MM.1S (cell line): ENCODE measurements at regions not wholly inside any gene's neighbourhood (a gene's known extent, or its start where the extent isn't known, plus 50 kb on each side); places are given as distances from the start of the nearest gene placed in this dataset.

ENCODE experiments used
- DNase-seq: peaks from one replicate; pipeline ENCODE4 v3.0.0-alpha.2; 2015
- H2AFZ ChIP-seq: fragments of 300-600 bp; sonication (generic); 2 replicates; pipeline ENCODE4 v1.6.0; 2016; ENCODE audit warnings: antibody characterized with exemption, low read length
- H3F3A ChIP-seq: fragments of 300-600 bp; sonication (generic); 2 replicates; pipeline ENCODE4 v1.6.1; 2016; ENCODE audit warnings: mild to moderate bottlenecking, antibody characterized with exemption, low read length, moderate library complexity, mixed read lengths; ENCODE audit not compliant: insufficient read depth
- H3K27ac ChIP-seq: fragments of 300-600 bp; sonication (generic); 2 replicates; pipeline ENCODE4 v1.5.1; 2016; ENCODE audit warnings: mild to moderate bottlenecking, low read length
- H3K27me3 ChIP-seq: fragments of 300-600 bp; sonication (generic); replicated peaks from 2 replicates; pipeline ENCODE4 v1.6.0; 2016; ENCODE audit warnings: low read length; ENCODE audit not compliant: insufficient read depth
- H3K36me3 ChIP-seq: fragments of 300-600 bp; sonication (generic); replicated peaks from 2 replicates; pipeline ENCODE4 v1.6.1; 2016; ENCODE audit warnings: mild to moderate bottlenecking, low read length, mixed read lengths; ENCODE audit not compliant: insufficient read depth
- H3K4me1 ChIP-seq: fragments of 300-600 bp; sonication (generic); 2 replicates; pipeline ENCODE4 v1.6.1; 2016; ENCODE audit warnings: low read length, mixed read lengths
- H3K4me2 ChIP-seq: fragments of 300-600 bp; sonication (generic); 2 replicates; pipeline ENCODE4 v1.6.0; 2016; ENCODE audit warnings: low read depth, low read length
- H3K4me3 ChIP-seq: fragments of 300-600 bp; sonication (generic); 2 replicates; pipeline ENCODE4 v1.5.1; 2016; ENCODE audit warnings: low read length, mixed read lengths
- H3K79me2 ChIP-seq: fragments of 300-600 bp; sonication (generic); 2 replicates; pipeline ENCODE4 v1.6.1; 2016; ENCODE audit warnings: mixed run types, low read length, mixed read lengths
- H3K9ac ChIP-seq: fragments of 300-600 bp; sonication (generic); 2 replicates; pipeline ENCODE4 v1.6.1; 2016; ENCODE audit warnings: low read length, mixed read lengths
- H3K9me2 ChIP-seq: fragments of 300-600 bp; sonication (generic); replicated peaks from 2 replicates; pipeline ENCODE4 v1.6.1; 2016; ENCODE audit warnings: mild to moderate bottlenecking, low read length, mixed read lengths; ENCODE audit not compliant: insufficient read depth
- H3K9me3 ChIP-seq: fragments of 300-600 bp; sonication (generic); replicated peaks from 2 replicates; pipeline ENCODE4 v1.6.1; 2016; ENCODE audit warnings: mild to moderate bottlenecking, low read length, mixed read lengths; ENCODE audit not compliant: insufficient read depth
- H4K20me1 ChIP-seq: fragments of 300-600 bp; sonication (generic); 2 replicates; pipeline ENCODE4 v1.6.1; 2016; ENCODE audit warnings: mild to moderate bottlenecking, low read length, moderate library complexity, mixed read lengths; ENCODE audit not compliant: insufficient read depth
- CTCF ChIP-seq: fragments of 300-600 bp; sonication (generic); IDR thresholded peaks from 2 replicates; pipeline ENCODE4 v1.5.1; 2016; ENCODE audit warnings: antibody characterized with exemption, low read length, mixed read lengths
- EZH2 ChIP-seq: fragments of 300-600 bp; sonication (generic); optimal IDR thresholded peaks from 2 replicates; pipeline ENCODE3; 2017; ENCODE audit warnings: low read depth, mild to moderate bottlenecking, antibody characterized with exemption, low read length, mixed read lengths
- EZH2phosphoT487 ChIP-seq: fragments of 300-600 bp; sonication (generic); IDR thresholded peaks from 2 replicates; pipeline ENCODE4 v1.6.1; 2018; ENCODE audit warnings: antibody characterized with exemption, low read length

- H3K4me3 ChIP-seq = no peak overlapping the region
- H3K4me1 ChIP-seq = no peaks in the 10 kb centered on the region
- DNase-seq = no peak
Observed at GRCh38 chr20:4373454-4373853, 124.4 kb upstream of the ADRA1D start.

GRCh38 chr20:4371623-4372251 lies 122.7 kb upstream of the ADRA1D start:
- Histone ChIP-seq H3K4me1 (no peaks in the 10 kb centered on the region), H3K9me3 (no peaks in the 10 kb centered on the region), H3K27me3 (no peaks in the 10 kb centered on the region), H3K27ac (no peak overlapping the region), H3K79me2 (no peaks in the 10 kb centered on the region), H3K4me2 (no peak overlapping the region), H3K36me3 (no peaks in the 10 kb centered on the region), H4K20me1 (no peaks in the 10 kb centered on the region), H3K9ac (no peak overlapping the region), H3K9me2 (no peaks in the 10 kb centered on the region), H2AFZ (no peak overlapping the region), H3F3A (no peaks in the 10 kb centered on the region), H3K4me3 (no peak overlapping the region)
- DNase-seq = no peak
- TF ChIP-seq CTCF (no peak), EZH2 (no peak), EZH2phosphoT487 (no peak)

More at GRCh38 chr20:4373454-4373853, 124.4 kb upstream of the ADRA1D start:
- Histone ChIP-seq H3K9me2 (no peaks in the 10 kb centered on the region), H3K27me3 (no peaks in the 10 kb centered on the region), H4K20me1 (no peaks in the 10 kb centered on the region), H3K9me3 (no peaks in the 10 kb centered on the region), H2AFZ (no peak overlapping the region), H3K9ac (no peak overlapping the region), H3K4me2 (no peak overlapping the region), H3K79me2 (no peaks in the 10 kb centered on the region), H3K27ac (no peak overlapping the region), H3F3A (no peaks in the 10 kb centered on the region), H3K36me3 (no peaks in the 10 kb centered on the region)
- no peak for TF ChIP-seq CTCF
- no peak for TF ChIP-seq EZH2phosphoT487
- TF ChIP-seq EZH2 = no peak

- no peak overlapping the region for H3K9ac ChIP-seq
- TF ChIP-seq EZH2 (no peak), CTCF (no peak), EZH2phosphoT487 (no peak)
- no peak overlapping the region for H3K4me3 ChIP-seq
- DNase-seq = no peak
- no peak overlapping the region for H3K27ac ChIP-seq
- no peaks in the 10 kb centered on the region for H3K4me1 ChIP-seq
- H3K9me2 ChIP-seq = no peaks in the 10 kb centered on the region
- H3K4me2 ChIP-seq = no peak overlapping the region
- no peaks in the 10 kb centered on the region for H3K79me2 ChIP-seq
- H4K20me1 ChIP-seq = no peaks in the 10 kb centered on the region
- no peaks in the 10 kb centered on the region for H3K9me3 ChIP-seq
- H3K27me3 ChIP-seq = no peaks in the 10 kb centered on the region
- H3F3A ChIP-seq = no peaks in the 10 kb centered on the region
- no peaks in the 10 kb centered on the region for H3K36me3 ChIP-seq
- H2AFZ ChIP-seq = no peak overlapping the region
Observed at GRCh38 chr20:4370851-4371250, 121.8 kb upstream of the ADRA1D start.
